HEK293 (cell line): ENCODE measurements at regions not wholly inside any gene's neighbourhood (a gene's known extent, or its start where the extent isn't known, plus 50 kb on each side); places are given as distances from the start of the nearest gene placed in this dataset.

Source experiments
- MYNN ChIP-seq: fragments of 450-650 bp; formaldehyde crosslinking; IDR thresholded peaks from 2 replicates; pipeline ENCODE4 v1.5.1; 2016; ENCODE audit warnings: missing biosample characterization, missing genetic modification characterization, borderline replicate concordance
- RBAK ChIP-seq: fragments of 450-650 bp; formaldehyde crosslinking; IDR thresholded peaks from 2 replicates; pipeline ENCODE4 v1.5.1; 2016; ENCODE audit warnings: missing biosample characterization, missing genetic modification characterization
- SALL2 ChIP-seq: fragments of 450-650 bp; formaldehyde crosslinking; IDR thresholded peaks from 2 replicates; pipeline ENCODE4 v1.5.0; 2017; ENCODE audit warnings: missing biosample characterization, mild to moderate bottlenecking, missing genetic modification characterization, borderline replicate concordance
- YY1 ChIP-seq: fragments of 450-650 bp; formaldehyde crosslinking; IDR thresholded peaks from 2 replicates; pipeline ENCODE4 v1.5.1; 2018; ENCODE audit warnings: missing biosample characterization, missing genetic modification characterization
- ZBTB17 ChIP-seq: fragments of 450-650 bp; formaldehyde crosslinking; IDR thresholded peaks from 2 replicates; pipeline ENCODE4 v1.5.1; 2016; ENCODE audit warnings: missing biosample characterization, missing genetic modification characterization
- ZNF132 ChIP-seq: fragments of 450-650 bp; formaldehyde crosslinking; IDR thresholded peaks from 2 replicates; pipeline ENCODE4 v1.5.1; 2017; ENCODE audit warnings: missing biosample characterization, missing genetic modification characterization, borderline replicate concordance
- ZNF311 ChIP-seq: fragments of 450-650 bp; formaldehyde crosslinking; IDR thresholded peaks from 2 replicates; pipeline ENCODE4 v1.5.1; 2017; ENCODE audit warnings: missing biosample characterization, missing genetic modification characterization, borderline replicate concordance
- ZNF510 ChIP-seq: fragments of 450-650 bp; formaldehyde crosslinking; IDR thresholded peaks from 2 replicates; pipeline ENCODE4 v1.5.1; 2018; ENCODE audit warnings: mild to moderate bottlenecking, missing genetic modification characterization, missing biosample characterization; ENCODE audit not compliant: insufficient replicate concordance
- ZNF660 ChIP-seq: fragments of 450-650 bp; IDR thresholded peaks from 2 replicates; pipeline ENCODE4 v1.5.1; 2018; ENCODE audit warnings: missing biosample characterization, mild to moderate bottlenecking, missing genetic modification characterization
- TF ChIP-seq, protein P1 (sequence below): fragments of 450-650 bp; formaldehyde crosslinking; IDR thresholded peaks from 2 replicates; pipeline ENCODE4 v1.5.1; 2016; ENCODE audit warnings: missing biosample characterization, missing genetic modification characterization

DNA sequence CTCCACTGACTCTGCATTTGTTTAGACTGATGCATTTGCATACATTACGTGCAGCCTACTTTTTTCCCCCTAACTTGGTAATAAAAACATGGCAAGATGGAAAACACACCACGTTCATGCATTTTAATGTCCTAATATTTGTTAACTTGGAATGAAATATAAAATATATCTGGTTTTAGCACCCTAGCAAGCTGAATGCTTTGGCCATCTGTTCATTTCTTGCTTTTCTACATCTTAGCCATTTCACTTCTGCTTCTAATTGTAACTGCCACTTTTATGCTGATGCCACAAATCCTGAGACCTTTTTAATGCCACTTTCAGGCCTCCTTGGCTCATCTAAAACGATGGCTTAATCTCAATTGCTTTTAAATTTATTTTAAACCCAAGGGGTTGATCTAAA lies 177.7 kb upstream of the RASSF8 start:
- no peak for TF ChIP-seq ZNF660 (tag by site-specific recombination)
- no peak for TF ChIP-seq RBAK (tag by site-specific recombination)
- TF ChIP-seq, protein P1, sequence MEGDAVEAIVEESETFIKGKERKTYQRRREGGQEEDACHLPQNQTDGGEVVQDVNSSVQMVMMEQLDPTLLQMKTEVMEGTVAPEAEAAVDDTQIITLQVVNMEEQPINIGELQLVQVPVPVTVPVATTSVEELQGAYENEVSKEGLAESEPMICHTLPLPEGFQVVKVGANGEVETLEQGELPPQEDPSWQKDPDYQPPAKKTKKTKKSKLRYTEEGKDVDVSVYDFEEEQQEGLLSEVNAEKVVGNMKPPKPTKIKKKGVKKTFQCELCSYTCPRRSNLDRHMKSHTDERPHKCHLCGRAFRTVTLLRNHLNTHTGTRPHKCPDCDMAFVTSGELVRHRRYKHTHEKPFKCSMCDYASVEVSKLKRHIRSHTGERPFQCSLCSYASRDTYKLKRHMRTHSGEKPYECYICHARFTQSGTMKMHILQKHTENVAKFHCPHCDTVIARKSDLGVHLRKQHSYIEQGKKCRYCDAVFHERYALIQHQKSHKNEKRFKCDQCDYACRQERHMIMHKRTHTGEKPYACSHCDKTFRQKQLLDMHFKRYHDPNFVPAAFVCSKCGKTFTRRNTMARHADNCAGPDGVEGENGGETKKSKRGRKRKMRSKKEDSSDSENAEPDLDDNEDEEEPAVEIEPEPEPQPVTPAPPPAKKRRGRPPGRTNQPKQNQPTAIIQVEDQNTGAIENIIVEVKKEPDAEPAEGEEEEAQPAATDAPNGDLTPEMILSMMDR (tag by site-specific recombination), result no peak
- TF ChIP-seq ZBTB17 (tag by site-specific recombination), result no peak
- no peak for TF ChIP-seq SALL2 (tag by site-specific recombination)
- no peak for TF ChIP-seq ZNF132 (tag by site-specific recombination)
- TF ChIP-seq MYNN, result no peak
- TF ChIP-seq YY1 (tag by site-specific recombination), result no peak
- no peak for TF ChIP-seq ZNF311 (tag by site-specific recombination)
- TF ChIP-seq ZNF510 (tag by site-specific recombination), result no peak
